HG03460 (cell line): ENCODE measurements at regions not wholly inside any gene's neighbourhood (a gene's known extent, or its start where the extent isn't known, plus 50 kb on each side); places are given as distances from the start of the nearest gene placed in this dataset.

Experiments
- ATAC-seq: cut with Tn5 transposase; IDR thresholded peaks from one replicate; pipeline ENCODE4 v1.9.1; 2021; ENCODE audit not compliant: unreplicated experiment

DNA sequence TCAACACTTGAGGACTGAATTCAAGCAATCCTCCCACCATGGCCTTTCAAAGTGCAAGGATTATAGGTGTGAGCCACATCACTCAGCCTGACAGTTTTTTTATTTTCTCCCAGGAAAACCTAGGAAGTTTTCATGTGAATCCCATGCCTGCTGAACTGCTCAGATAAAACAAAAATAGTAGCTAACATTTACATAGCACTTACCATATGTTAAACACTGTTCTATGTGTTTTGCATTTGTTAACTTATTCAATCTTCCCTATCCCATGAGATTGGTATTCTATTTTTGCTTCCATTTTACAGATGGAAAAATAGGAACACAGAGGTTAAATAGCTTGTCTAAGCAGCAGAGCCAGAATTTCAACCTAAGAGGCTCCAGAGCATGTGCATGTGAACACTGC, 157.4 kb upstream of the KCTD1 start:
- no peak for ATAC-seq

DNA sequence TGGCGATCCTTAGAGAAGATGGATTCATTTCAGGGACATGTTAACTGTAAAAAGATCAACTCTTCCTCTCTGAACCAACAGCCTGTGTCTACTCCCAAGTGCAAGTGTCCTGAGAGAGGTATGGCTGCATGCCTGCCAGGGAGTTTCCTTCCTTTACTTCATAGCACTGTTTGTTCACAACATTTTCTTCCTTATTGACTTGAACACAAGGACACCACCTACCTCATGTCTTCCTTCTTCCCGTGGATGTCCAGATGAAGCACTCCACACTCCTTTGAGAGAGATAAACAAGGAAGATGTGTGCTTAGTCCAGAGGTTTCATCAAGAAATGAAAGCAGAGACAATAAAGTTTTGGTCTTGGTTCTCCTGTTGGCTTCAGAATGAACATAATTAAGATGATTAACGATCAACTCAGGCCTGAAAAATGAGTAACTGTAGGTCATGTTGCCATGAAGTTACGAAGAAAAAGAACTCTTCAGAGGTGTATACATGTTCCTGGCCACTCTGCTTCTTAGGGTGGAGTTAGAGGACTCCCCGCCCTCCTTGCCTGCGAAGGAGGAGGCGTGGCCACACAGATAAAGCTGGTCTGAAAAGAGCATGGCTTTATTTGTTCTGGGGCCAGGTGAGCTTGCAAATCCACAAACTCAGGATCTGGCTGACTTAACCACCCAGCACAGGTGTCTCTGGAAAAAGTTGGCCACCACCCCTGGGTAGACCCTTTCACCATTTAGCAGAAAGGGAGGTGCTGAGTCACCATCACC, 155.0 kb upstream of the KCTD1 start:
- no peak for ATAC-seq

- ATAC-seq: no peak
Observed at GRCh38 chr18:26702086-26702485, 153.7 kb upstream of the KCTD1 start.

DNA sequence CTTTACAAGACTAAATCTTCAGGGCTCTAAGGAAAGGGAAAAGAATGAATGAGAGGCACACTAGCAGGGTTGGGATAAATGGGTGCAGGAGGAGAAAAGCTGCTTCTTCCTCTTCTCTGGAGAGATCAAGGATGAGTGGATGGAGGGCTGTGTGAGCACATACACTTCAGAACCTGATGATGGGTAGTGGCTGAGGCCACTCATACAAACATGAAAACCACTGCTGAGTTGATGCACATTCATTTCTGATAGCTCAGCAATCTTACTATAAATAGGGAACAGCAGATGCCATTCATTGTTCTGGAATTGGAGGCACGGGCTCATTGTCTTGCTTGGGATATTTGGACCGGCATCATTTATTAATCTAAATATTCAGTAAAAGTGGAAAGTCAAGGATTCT, 152.4 kb upstream of the KCTD1 start:
- ATAC-seq: no peak

DNA sequence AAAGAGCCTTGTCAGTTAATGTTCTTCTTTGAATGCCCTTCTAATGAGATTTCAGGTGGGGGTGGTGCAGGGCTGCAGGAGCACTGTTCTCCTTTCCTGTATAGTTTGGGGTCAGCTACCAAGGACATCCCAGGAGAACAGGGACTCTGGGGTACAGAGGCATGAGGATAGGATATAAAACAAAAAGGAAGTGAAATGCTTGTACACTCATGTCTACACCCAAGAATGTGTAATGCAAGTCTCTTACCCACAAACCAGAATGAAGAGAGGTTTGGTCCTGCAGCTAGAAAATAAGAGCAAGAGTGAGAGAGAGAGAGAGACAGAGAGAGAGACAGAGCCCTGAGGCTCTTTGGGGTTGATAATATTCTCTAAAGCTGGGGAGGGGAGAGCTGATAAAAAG, 151.8 kb upstream of the KCTD1 start:
- ATAC-seq: no peak

DNA sequence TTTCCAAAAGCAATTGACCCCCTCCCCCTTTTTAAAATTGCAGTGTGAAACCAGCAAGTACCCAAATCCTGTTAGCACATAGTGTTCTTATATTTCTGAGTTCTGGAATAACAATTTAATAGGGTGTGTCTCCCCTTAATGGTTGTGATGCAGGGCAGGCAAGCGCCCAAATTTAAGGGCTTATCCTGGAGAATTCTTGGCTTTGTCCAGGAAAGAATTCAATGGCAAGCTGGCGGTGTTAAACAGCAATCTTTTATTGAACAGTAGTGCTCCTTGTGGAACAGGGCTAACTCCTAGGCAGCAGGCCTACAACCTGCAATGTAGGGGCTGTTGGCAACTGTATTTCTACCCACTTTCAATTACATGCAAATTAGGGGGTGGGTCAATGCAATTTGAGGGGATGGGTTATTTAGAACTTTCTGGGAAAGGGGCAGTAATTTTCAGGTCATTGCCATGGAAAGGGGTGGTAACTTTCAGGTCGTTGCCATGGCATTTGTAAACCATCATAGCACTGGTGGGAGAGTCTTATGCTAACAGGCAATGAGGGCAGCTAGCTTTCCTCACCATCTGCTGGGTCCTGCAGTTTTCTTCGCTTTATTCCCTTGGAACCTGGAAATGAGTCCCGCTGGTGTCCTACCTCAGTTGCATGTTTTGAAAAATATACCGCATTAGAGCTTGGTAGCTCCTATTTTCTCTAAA, 149.0 kb upstream of the KCTD1 start:
- no peak for ATAC-seq

DNA sequence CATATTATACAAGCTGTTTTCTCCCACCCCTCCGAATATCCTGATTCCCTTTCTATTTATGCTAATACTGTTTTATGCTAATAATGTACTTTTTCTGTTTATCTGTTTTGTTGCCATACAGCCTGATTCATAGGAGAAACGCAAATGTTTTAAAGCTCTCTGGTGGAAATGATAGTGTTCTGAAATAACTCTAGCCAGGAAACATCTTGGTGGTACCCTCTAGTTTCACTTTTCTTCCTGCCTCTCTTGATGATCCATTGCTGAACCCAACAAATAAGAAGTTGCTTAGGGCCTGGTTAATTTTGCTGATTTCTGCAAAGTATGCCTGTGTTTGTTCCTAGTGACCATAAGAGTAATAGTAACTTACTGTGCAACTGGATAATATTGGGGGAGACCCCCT, 148.4 kb upstream of the KCTD1 start:
- ATAC-seq: no peak

- ATAC-seq: no peak
Observed at GRCh38 chr18:26696308-26696707, 148.0 kb upstream of the KCTD1 start.

- no peak for ATAC-seq
Observed at GRCh38 chr18:26689226-26689879, 141.0 kb upstream of the KCTD1 start.

GRCh38 chr18:26686532-26686931, 138.2 kb upstream of the KCTD1 start:
- ATAC-seq: no peak

DNA sequence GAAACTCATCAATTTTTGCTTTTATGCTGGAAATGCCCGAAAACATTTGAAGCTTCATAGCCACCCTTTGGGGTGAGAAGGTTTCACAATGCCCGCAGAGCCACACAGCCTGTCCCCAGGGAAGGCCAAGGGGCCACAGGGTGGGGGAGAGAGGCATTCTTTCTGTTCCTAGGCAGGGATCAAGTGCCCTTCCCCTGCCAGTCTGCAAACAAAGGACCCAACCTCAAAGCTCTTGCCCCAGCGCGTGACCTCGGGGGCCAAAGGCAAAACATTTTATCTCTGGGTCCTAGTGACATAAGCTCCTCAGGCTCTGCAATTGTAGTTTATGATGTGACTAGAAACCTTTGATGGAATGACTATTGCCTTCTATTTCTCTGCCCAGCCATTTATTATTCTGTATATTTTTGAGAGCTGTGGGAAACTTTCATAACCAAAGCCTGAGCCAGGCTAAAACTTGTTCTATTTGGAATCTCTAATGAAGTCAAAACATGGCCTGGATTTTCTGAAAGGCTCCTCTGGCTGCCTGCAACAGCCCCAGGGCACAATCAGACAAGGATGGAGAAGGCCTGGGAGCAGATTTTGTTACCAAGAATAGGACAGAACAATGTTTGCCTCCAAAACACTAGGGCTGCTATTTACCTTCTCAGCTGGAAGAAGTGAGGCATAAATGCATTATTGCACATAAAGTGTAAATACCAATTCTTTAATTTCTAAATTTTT, 137.2 kb upstream of the KCTD1 start:
- no peak for ATAC-seq

DNA sequence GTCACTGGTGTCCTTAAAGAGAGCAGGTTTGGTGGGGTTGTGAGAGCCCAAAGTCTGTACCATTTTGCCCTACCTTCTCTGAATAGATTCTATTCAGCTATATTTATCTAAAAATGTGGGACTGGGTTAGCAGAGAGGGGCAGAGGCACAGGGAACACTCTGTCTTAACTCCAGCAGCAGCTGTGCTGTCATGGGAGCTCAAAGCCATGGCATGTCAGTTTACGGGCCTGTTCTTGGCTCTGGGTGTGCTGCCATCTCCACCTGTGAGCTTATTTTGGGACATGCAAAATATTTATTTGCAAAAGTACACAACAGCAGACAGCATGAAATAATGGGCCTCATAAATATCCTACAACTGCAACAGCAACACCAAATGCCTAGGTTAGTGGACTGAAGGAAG, 129.6 kb upstream of the KCTD1 start:
- no peak for ATAC-seq

GRCh38 chr18:26667046-26667445, 118.7 kb upstream of the KCTD1 start:
- no peak for ATAC-seq

DNA sequence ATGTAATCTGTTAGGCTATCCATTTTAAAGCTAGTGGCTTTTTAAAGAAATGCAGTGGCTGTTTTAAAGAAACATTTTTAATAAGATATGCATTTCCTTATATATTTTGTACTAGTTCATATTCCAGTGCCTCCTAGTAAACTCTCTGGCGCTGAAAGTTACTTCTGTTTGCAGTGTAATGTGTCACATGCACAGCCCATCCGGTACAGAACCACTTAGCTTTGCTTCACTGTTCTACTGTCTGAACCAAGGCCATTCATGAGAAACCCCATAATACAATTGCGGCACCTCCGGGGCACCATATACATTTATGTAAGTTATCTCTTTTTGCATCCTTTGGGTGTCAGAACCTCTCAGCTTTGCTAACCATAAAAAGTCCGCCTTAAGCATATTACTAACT, 114.6 kb upstream of the KCTD1 start:
- ATAC-seq: no peak

DNA sequence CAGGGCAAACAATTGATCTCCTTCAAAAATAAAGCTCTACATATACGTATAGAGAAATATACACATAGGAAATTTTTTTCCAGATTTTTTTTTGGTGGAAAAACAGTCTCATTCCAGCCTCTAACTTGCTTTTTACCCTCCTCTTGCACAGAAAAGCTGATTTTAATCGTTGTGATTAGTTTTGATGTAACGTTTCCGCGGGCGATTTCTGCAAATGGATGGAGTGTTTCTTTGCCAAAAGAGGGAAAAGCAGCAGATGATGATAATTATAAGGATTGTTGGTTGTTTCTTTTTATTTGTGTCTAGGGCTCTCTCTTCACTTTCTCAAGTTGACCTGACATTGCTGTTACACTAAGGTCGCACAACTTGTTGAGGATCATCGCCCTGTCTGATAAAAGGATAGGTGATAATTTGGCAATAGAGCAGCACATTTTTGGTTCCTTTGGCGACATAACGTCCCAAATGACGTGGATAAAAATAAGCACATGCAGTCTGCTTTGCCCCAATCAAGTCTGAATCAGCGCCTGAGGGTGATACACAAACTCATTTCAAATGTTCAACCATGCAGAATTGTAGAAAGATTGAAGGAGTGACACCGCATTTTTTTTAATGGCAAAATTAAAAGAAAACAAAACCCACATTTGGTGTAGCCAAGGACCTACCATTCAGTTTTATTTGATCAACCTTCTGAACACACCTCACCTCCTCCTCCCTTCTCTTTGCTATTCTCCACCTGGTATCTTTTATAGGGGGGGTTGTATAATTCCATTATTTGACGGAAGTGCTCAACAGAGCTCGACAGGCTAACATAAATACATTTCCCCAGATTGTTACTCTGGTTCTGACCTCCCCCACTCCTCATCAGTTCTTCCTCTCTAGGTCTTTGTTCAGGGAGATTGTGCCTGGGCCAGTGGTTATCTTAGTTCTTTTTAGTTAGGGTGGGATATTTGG, 109.6 kb upstream of the KCTD1 start:
- no peak for ATAC-seq

- no peak for ATAC-seq
Observed at GRCh38 chr18:26656944-26657536, 108.7 kb upstream of the KCTD1 start.

DNA sequence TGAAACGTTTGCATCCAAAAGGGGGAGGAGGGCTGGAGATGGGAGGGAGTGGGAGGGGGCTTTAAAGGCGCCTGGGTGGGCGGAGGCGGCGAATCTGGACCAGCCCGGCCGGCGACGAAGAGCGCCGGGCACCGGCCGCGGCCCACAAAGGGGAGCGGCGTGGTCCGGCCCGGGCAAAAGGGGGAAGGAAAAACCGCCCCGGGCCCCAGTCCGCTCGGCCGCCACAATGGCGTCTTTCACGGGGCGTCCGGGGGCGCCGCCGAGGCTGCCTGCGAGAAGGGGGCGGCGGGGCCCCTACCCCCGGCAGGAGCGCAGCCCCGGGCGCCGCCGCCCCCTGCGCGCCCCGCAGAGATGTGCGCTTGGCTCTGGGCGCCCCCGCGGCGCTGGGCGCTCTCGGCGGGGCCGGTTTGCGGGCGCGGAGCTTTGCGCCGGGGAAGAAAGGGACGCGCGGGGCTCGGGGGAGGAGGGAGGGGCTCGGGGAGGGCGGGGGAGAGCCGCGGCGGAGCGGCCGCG, 108.1 kb upstream of the KCTD1 start:
- no peak for ATAC-seq

- no peak for ATAC-seq
Observed at GRCh38 chr18:26655525-26656430, 107.4 kb upstream of the KCTD1 start.
